Hepatocyte (in vitro differentiated cells): ENCODE measurements at regions not wholly inside any gene's neighbourhood (a gene's known extent, or its start where the extent isn't known, plus 50 kb on each side); places are given as distances from the start of the nearest gene placed in this dataset.

Source experiments
- DNase-seq: peaks from one replicate; pipeline ENCODE4 v3.0.0-alpha.2; 2016; ENCODE audit warnings: low spot score
- H2AFZ ChIP-seq: fragments of 200-600 bp; sonication (generic); 2 replicates; pipeline ENCODE4 v1.6.0; 2016; ENCODE audit warnings: antibody characterized with exemption, mild to moderate bottlenecking
- H3K27ac ChIP-seq: fragments of 200-600 bp; sonication (generic); 2 replicates; pipeline ENCODE4 v1.5.1; 2016; ENCODE audit warnings: mild to moderate bottlenecking
- H3K27me3 ChIP-seq: fragments of 200-600 bp; sonication (generic); 2 replicates; pipeline ENCODE4 v1.6.1; 2016
- H3K36me3 ChIP-seq: fragments of 200-600 bp; sonication (generic); replicated peaks from 2 replicates; pipeline ENCODE4 v1.5.1; 2016; ENCODE audit warnings: low read depth; ENCODE audit not compliant: insufficient read depth
- H3K4me1 ChIP-seq: fragments of 200-600 bp; sonication (generic); 2 replicates; pipeline ENCODE4 v1.5.1; 2016; ENCODE audit warnings: mild to moderate bottlenecking, moderate library complexity; ENCODE audit not compliant: insufficient read depth
- H3K4me2 ChIP-seq: fragments of 200-600 bp; sonication (generic); 2 replicates; pipeline ENCODE4 v1.6.0; 2016
- H3K4me3 ChIP-seq: fragments of 200-600 bp; sonication (generic); 2 replicates; pipeline ENCODE4 v1.5.1; 2016; ENCODE audit warnings: mild to moderate bottlenecking
- H3K79me2 ChIP-seq: fragments of 200-600 bp; sonication (generic); 2 replicates; pipeline ENCODE4 v1.6.0; 2017; ENCODE audit warnings: mild to moderate bottlenecking
- H3K9me2 ChIP-seq: fragments of 200-600 bp; sonication (generic); replicated peaks from 2 replicates; pipeline ENCODE4 v1.6.0; 2017; ENCODE audit warnings: mild to moderate bottlenecking; ENCODE audit not compliant: insufficient read depth
- H3K9me3 ChIP-seq: fragments of 200-600 bp; sonication (generic); 2 replicates; pipeline ENCODE4 v1.5.1; 2016; ENCODE audit warnings: low read depth, mild to moderate bottlenecking
- H4K20me1 ChIP-seq: fragments of 200-600 bp; sonication (generic); 2 replicates; pipeline ENCODE4 v1.6.0; 2016; ENCODE audit warnings: mild to moderate bottlenecking; ENCODE audit not compliant: insufficient read depth, poor library complexity, severe bottlenecking
- EZH2 ChIP-seq: fragments of 200-600 bp; sonication (generic); IDR thresholded peaks from 2 replicates; pipeline ENCODE4 v1.6.1; 2016; ENCODE audit warnings: antibody characterized with exemption, mild to moderate bottlenecking, borderline replicate concordance
- EZH2phosphoT487 ChIP-seq: fragments of 200-600 bp; sonication (generic); IDR thresholded peaks from one replicate; pipeline ENCODE4 v1.6.1; 2018; ENCODE audit warnings: antibody characterized with exemption, mild to moderate bottlenecking, low read depth, moderate library complexity; ENCODE audit not compliant: unreplicated experiment, severe bottlenecking
- WGBS: methylation state at CpG from one replicate; pipeline ENCODE4 v1.1.6; 2016; ENCODE audit warnings: low lambda C conversion rate; ENCODE audit errors: missing lambda C conversion rate; 5-methylcytosine and 5-hydroxymethylcytosine counted together
- TF ChIP-seq, protein P1 (sequence below): fragments of 200-600 bp; sonication (generic); IDR thresholded peaks from 2 replicates; pipeline ENCODE4 v1.5.1; 2016; ENCODE audit warnings: antibody characterized with exemption, mild to moderate bottlenecking; ENCODE audit not compliant: poor library complexity

DNA sequence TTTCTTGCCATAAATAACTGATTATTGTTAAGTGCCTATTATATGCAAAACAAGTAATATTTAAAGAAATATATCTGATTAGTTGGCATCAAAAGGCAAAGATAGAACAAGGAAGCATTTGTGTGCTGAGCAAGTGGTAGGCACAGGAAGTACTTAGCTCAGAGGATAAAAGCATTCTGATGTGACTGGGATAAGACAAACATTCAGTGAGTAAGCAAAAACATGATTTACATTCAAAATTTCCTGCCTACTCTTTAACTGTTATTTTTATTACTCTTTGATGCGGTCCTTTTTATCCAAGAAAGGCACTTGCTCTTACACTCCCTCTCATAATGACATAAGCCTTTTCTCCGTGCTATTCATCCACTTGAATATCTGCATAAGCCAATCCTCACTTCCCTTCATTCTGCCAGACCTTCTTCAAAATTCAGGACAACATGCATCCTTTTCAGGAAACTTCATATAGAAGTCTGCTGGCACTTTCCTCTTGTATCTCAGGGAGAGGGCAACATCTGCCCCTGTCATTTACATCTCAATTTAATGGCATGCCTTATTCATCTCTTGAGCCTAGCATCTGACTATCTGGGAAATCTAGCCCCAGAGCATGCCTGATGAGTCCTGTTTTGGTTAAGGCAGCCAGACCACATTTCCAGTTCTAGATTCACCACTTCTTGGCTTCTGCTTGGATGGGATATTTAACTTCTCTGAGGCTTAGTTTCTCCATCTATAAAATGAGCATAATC lies 478.2 kb upstream of the ROBO2 start:
- TF ChIP-seq, protein P1, sequence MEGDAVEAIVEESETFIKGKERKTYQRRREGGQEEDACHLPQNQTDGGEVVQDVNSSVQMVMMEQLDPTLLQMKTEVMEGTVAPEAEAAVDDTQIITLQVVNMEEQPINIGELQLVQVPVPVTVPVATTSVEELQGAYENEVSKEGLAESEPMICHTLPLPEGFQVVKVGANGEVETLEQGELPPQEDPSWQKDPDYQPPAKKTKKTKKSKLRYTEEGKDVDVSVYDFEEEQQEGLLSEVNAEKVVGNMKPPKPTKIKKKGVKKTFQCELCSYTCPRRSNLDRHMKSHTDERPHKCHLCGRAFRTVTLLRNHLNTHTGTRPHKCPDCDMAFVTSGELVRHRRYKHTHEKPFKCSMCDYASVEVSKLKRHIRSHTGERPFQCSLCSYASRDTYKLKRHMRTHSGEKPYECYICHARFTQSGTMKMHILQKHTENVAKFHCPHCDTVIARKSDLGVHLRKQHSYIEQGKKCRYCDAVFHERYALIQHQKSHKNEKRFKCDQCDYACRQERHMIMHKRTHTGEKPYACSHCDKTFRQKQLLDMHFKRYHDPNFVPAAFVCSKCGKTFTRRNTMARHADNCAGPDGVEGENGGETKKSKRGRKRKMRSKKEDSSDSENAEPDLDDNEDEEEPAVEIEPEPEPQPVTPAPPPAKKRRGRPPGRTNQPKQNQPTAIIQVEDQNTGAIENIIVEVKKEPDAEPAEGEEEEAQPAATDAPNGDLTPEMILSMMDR = no peak
- TF ChIP-seq EZH2phosphoT487 (no peak), EZH2 (no peak)
- no peaks in the 10 kb centered on the region for H3K9me3 ChIP-seq
- no peak overlapping the region for H3K4me3 ChIP-seq
- no peaks in the 10 kb centered on the region for H3K9me2 ChIP-seq
- no peaks in the 10 kb centered on the region for H4K20me1 ChIP-seq
- no peak overlapping the region for H3K4me2 ChIP-seq
- H3K27me3 ChIP-seq = no peaks in the 10 kb centered on the region
- WGBS = 43% methylated on average over 2 of the region's 2 CpGs
- H3K79me2 ChIP-seq = no peaks in the 10 kb centered on the region
- H3K4me1 ChIP-seq = no peaks in the 10 kb centered on the region
- H2AFZ ChIP-seq = no peak overlapping the region
- H3K36me3 ChIP-seq = no peaks in the 10 kb centered on the region
- no peak overlapping the region for H3K27ac ChIP-seq
- DNase-seq = no peak

GRCh38 chr3:76565496-76566210 lies 474.2 kb upstream of the ROBO2 start:
- no peaks in the 10 kb centered on the region for H3K36me3 ChIP-seq
- TF ChIP-seq, protein P1 = no peak
- TF ChIP-seq EZH2 (no peak), EZH2phosphoT487 (no peak)
- DNase-seq = no peak
- H3K4me2 ChIP-seq = no peak overlapping the region
- H3K4me3 ChIP-seq = no peak overlapping the region
- 74% methylated on average over 5 of the region's 5 CpGs for WGBS
- H4K20me1 ChIP-seq = no peaks in the 10 kb centered on the region
- H3K27me3 ChIP-seq = no peaks in the 10 kb centered on the region
- peak overlapping the region; percentile 11 for H3K27ac ChIP-seq
- H3K79me2 ChIP-seq = no peaks in the 10 kb centered on the region
- H2AFZ ChIP-seq = no peak overlapping the region
- H3K9me2 ChIP-seq = no peaks in the 10 kb centered on the region
- no peaks in the 10 kb centered on the region for H3K9me3 ChIP-seq
- no peaks in the 10 kb centered on the region for H3K4me1 ChIP-seq

- DNase-seq = peak; percentile 34
- Histone ChIP-seq H3K9me2 (no peaks in the 10 kb centered on the region), H2AFZ (no peak overlapping the region), H3K27ac (peak overlapping the region; percentile 49), H3K27me3 (no peaks in the 10 kb centered on the region), H3K4me3 (no peak overlapping the region), H3K4me2 (no peak overlapping the region), H4K20me1 (no peaks in the 10 kb centered on the region), H3K9me3 (no peaks in the 10 kb centered on the region), H3K36me3 (no peaks in the 10 kb centered on the region), H3K4me1 (no peaks in the 10 kb centered on the region), H3K79me2 (no peaks in the 10 kb centered on the region)
- 87% methylated on average over 2 of the region's 2 CpGs for WGBS
- TF ChIP-seq, protein P1 = no peak
- no peak for TF ChIP-seq EZH2phosphoT487
- no peak for TF ChIP-seq EZH2
Measured at GRCh38 chr3:76566211-76566534, 473.7 kb upstream of the ROBO2 start.
